ENCODE measurements at regions not wholly inside any gene's neighbourhood (a gene's known extent, or its start where the extent isn't known, plus 50 kb on each side); places are given as distances from the start of the nearest gene placed in this dataset.

- TF ChIP-seq CTCF (conservative IDR thresholded peaks at IDR 0.05; ENCODE audit: low read depth, low read length) (no peak), EZH2phosphoT487 (IDR thresholded peaks at IDR 0.05; ENCODE audit: borderline replicate concordance, low read length) (no peak)
Measured at GRCh38 chr2:103103678-103104077, 341.8 kb downstream of the TMEM182 start.
